ENCODE measurements at regions not wholly inside any gene's neighbourhood (a gene's known extent, or its start where the extent isn't known, plus 50 kb on each side); places are given as distances from the start of the nearest gene placed in this dataset.

GRCh38 chr18:11506856-11507255 is 102.5 kb upstream of the SLC35G4 start (continued):
- TF ChIP-seq ZSCAN5A (CRISPR knock-in tag; IDR thresholded peaks at IDR 0.05; ENCODE audit: borderline replicate concordance) = no peak

- POLR2A ChIA-PET = no interaction called here
- peaks cover 28% of the 10 kb centered on the region for H3K4me1 ChIP-seq (ENCODE audit: insufficient read depth, low read length)
- CTCF ChIA-PET (ENCODE audit: low intra/inter-chr PET ratio, low total read pairs) = no interaction called here
- no peak overlapping the region for H2AFZ ChIP-seq (ENCODE audit: low read length)
- H3K79me2 ChIP-seq (ENCODE audit: insufficient read depth, low read length) = no peaks in the 10 kb centered on the region
- H3K9me3 ChIP-seq (ENCODE audit: low read length) = no peaks in the 10 kb centered on the region
- FAIRE-seq (no peak), DNase-seq (ENCODE audit: low spot score) (no peak), ATAC-seq (no peak)
- 85% methylated on average over 5 of the region's 5 CpGs for WGBS (ENCODE audit: low lambda C conversion rate)
- H4K20me1 ChIP-seq (ENCODE audit: insufficient read depth, low read length) = no peaks in the 10 kb centered on the region
- no TSS peak for BruUV-seq (replicated peaks)
- H3K4me2 ChIP-seq (ENCODE audit: low read depth, low read length) = no peak overlapping the region
- H3K4me3 ChIP-seq (replicated peaks in 1 of 3; ENCODE audit: insufficient read depth in 1 of 3, low read depth in 2 of 3, low read length in 3 of 3) = no peak overlapping the region
- intact Hi-C loops (cut with micrococcal nuclease; ENCODE audit: unreplicated experiment) = no loop called here
- H3K27ac ChIP-seq (ENCODE audit: extremely low read length, insufficient read depth, low read length) = no peak overlapping the region
- no peak overlapping the region for H3K9ac ChIP-seq (ENCODE audit: insufficient read depth, low read depth, low read length)
- TF ChIP-seq ZNF557 (CRISPR knock-in tag; IDR thresholded peaks at IDR 0.05) = no peak
- no peak for TF ChIP-seq SCMH1 (CRISPR knock-in tag; IDR thresholded peaks at IDR 0.05; ENCODE audit: borderline replicate concordance)
- TF ChIP-seq ZBTB44 (CRISPR knock-in tag; IDR thresholded peaks at IDR 0.05) = no peak
- TF ChIP-seq ATAD3A (CRISPR knock-in tag; IDR thresholded peaks at IDR 0.05) = no peak
- no peak for TF ChIP-seq CEBPG (CRISPR knock-in tag; IDR thresholded peaks at IDR 0.05)
- TF ChIP-seq SRF (IDR thresholded peaks at IDR 0.05; ENCODE audit: low read depth, low read length) = no peak
- no peak for TF ChIP-seq TAF1 (CRISPR knock-in tag; IDR thresholded peaks at IDR 0.05)
- TF ChIP-seq ZKSCAN8 (CRISPR knock-in tag; IDR thresholded peaks at IDR 0.05; ENCODE audit: borderline replicate concordance) = no peak
- in situ Hi-C loops (cut with HindIII; ENCODE audit: extremely low pct_ligation_motif_present, low pct_unique_long_range_greater_than_20kb) = no loop called here
- H3K36me3 ChIP-seq (replicated peaks in 1 of 2; ENCODE audit: control insufficient read depth in 1 of 2, insufficient read depth in 2 of 2, low read length in 2 of 2) = no peaks in the 10 kb centered on the region
- H3K27me3 ChIP-seq (ENCODE audit: control insufficient read depth in 1 of 2, insufficient read depth in 2 of 2, low read length in 2 of 2) = no peaks in the 10 kb centered on the region
These were observed 103.4 kb upstream of the SLC35G4 start for GRCh38 chr18:11505993-11506392.
